HCT116 (cell line): ENCODE measurements at regions not wholly inside any gene's neighbourhood (a gene's known extent, or its start where the extent isn't known, plus 50 kb on each side); places are given as distances from the start of the nearest gene placed in this dataset.

Experiments
- CTCF ChIP-seq, 3 experiments: fragments of 200-600 bp in 1 of 3; sonication (generic) in 1 of 3; IDR thresholded peaks in 2 of 3; conservative IDR thresholded peaks in 1 of 3; 2 replicates each; pipeline ENCODE4 v1.5.1; 2012 to 2017; ENCODE audit warnings: low read depth in 2 of 3, low read length in 2 of 3, antibody characterized with exemption in 1 of 3, borderline replicate concordance in 1 of 3, control low read depth in 1 of 3, mild to moderate bottlenecking in 1 of 3, mixed read lengths in 1 of 3, mixed run types in 1 of 3, moderate library complexity in 1 of 3; ENCODE audit not compliant: insufficient read depth in 1 of 3
- POLR2A ChIP-seq: IDR thresholded peaks from 2 replicates; pipeline ENCODE4 v1.7.0; 2011; ENCODE audit warnings: borderline replicate concordance; ENCODE audit not compliant: insufficient read depth, insufficient read length; ENCODE audit errors: extremely low read depth
- TCF7L2 ChIP-seq: IDR thresholded peaks from 2 replicates; pipeline ENCODE4 v1.7.0; 2011; ENCODE audit warnings: borderline replicate concordance, inconsistent platforms; ENCODE audit not compliant: insufficient read depth, insufficient read length; ENCODE audit errors: extremely low read depth

GRCh38 chr7:67950321-67951083 lies 953.9 kb downstream of the TYW1 start:
- no peak for TF ChIP-seq CTCF (IDR thresholded peaks at IDR 0.05 in 2 of 3, conservative IDR thresholded peaks at IDR 0.05 in 1 of 3; ENCODE audit: borderline replicate concordance in 1 of 3, insufficient read depth in 1 of 3, low read depth in 2 of 3, low read length in 2 of 3)
- no peak for TF ChIP-seq TCF7L2
- TF ChIP-seq POLR2A: no peak
